Parathyroid adenoma (tissue), 2 donors: ENCODE measurements at regions not wholly inside any gene's neighbourhood (a gene's known extent, or its start where the extent isn't known, plus 50 kb on each side); places are given as distances from the start of the nearest gene placed in this dataset.

Experiments
- H2AFZ ChIP-seq: fragments of 300-600 bp; sonication (generic); one replicate; pipeline ENCODE4 v1.7.0; 2017; ENCODE audit warnings: antibody characterized with exemption, mild to moderate bottlenecking
- H3K27ac ChIP-seq: fragments of 300-600 bp; sonication (generic); one replicate; pipeline ENCODE4 v1.7.0; 2017
- H3K27me3 ChIP-seq: fragments of 300-600 bp; sonication (generic); one replicate; pipeline ENCODE4 v1.7.0; 2017; ENCODE audit warnings: low read length; ENCODE audit not compliant: control insufficient read depth, insufficient read depth
- H3K36me3 ChIP-seq: fragments of 300-600 bp; sonication (generic); one replicate; pipeline ENCODE4 v1.7.0; 2017; ENCODE audit warnings: low read length; ENCODE audit not compliant: control insufficient read depth, insufficient read depth
- H3K4me1 ChIP-seq: fragments of 300-600 bp; sonication (generic); one replicate; pipeline ENCODE4 v1.7.0; 2017; ENCODE audit warnings: control low read depth
- H3K4me2 ChIP-seq: fragments of 300-600 bp; sonication (generic); one replicate; pipeline ENCODE4 v1.7.0; 2017; ENCODE audit warnings: low read length
- H3K4me3 ChIP-seq: fragments of 300-600 bp; sonication (generic); one replicate; pipeline ENCODE4 v1.7.0; 2017; ENCODE audit warnings: low read depth, low read length
- H3K79me2 ChIP-seq: fragments of 300-600 bp; sonication (generic); one replicate; pipeline ENCODE4 v1.7.0; 2017; ENCODE audit warnings: control low read depth
- H3K9ac ChIP-seq: fragments of 300-600 bp; sonication (generic); one replicate; pipeline ENCODE4 v1.7.0; 2017; ENCODE audit warnings: mild to moderate bottlenecking
- H3K9me3 ChIP-seq: fragments of 300-600 bp; sonication (generic); one replicate; pipeline ENCODE4 v1.7.0; 2017; ENCODE audit warnings: low read length; ENCODE audit not compliant: control insufficient read depth
- TF ChIP-seq, protein P1 (sequence below): fragments of 300-600 bp; sonication (generic); IDR thresholded peaks from one replicate; pipeline ENCODE4 v1.7.0; 2017; ENCODE audit warnings: antibody characterized with exemption, mild to moderate bottlenecking
- donor health status: primary hyperparathyroidism.

DNA sequence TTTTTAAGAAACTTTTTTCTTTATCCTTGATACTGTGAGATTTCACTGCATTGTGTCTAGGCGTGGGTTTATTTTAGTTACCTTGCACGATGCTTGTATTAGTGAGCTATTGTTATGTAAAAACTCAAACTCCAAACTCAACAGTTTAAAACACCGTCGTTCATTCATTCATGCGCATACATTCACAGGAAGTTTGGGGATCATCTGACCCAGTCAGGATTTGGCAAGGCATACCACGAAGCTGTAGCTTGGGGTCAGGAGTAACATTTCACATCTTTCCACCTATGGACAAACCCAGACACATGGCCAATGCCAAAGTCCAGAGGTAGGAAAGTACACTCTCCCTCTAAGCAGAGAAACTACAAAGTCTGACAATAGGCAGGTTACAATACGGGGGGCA lies 324.6 kb upstream of the CHRM3 start:
- Histone ChIP-seq H3K9ac (no peak overlapping the region), H3K27ac (no peak overlapping the region), H3K9me3 (no peaks in the 10 kb centered on the region), H3K4me1 (no peaks in the 10 kb centered on the region), H3K79me2 (no peaks in the 10 kb centered on the region), H2AFZ (no peak overlapping the region), H3K27me3 (no peaks in the 10 kb centered on the region), H3K36me3 (no peaks in the 10 kb centered on the region), H3K4me3 (no peak overlapping the region), H3K4me2 (no peak overlapping the region)
- TF ChIP-seq, protein P1, sequence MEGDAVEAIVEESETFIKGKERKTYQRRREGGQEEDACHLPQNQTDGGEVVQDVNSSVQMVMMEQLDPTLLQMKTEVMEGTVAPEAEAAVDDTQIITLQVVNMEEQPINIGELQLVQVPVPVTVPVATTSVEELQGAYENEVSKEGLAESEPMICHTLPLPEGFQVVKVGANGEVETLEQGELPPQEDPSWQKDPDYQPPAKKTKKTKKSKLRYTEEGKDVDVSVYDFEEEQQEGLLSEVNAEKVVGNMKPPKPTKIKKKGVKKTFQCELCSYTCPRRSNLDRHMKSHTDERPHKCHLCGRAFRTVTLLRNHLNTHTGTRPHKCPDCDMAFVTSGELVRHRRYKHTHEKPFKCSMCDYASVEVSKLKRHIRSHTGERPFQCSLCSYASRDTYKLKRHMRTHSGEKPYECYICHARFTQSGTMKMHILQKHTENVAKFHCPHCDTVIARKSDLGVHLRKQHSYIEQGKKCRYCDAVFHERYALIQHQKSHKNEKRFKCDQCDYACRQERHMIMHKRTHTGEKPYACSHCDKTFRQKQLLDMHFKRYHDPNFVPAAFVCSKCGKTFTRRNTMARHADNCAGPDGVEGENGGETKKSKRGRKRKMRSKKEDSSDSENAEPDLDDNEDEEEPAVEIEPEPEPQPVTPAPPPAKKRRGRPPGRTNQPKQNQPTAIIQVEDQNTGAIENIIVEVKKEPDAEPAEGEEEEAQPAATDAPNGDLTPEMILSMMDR: no peak

DNA sequence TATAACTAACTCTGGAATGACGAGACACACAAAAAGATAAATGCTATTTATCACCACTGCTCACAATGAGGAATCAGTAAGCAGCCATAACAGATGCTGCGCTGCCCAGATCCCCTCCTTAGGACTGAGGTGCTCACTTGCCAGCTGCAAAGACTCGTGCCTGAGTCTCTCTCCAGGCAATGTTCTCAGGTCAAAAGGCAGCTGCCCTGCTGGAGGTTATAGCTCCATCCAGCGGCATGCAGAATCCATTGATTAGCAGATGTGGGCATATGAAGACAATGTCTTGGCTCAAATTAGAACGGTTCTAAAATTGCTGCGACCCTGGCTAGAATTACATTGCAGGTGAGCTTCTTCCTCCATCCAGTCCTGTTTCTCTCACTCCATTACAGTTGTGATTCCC lies 328.2 kb upstream of the CHRM3 start:
- Histone ChIP-seq H3K9me3 (no peaks in the 10 kb centered on the region), H3K36me3 (no peaks in the 10 kb centered on the region), H3K27ac (no peak overlapping the region), H3K4me2 (no peak overlapping the region), H3K4me3 (no peak overlapping the region), H3K4me1 (no peaks in the 10 kb centered on the region), H3K9ac (no peak overlapping the region), H3K27me3 (no peaks in the 10 kb centered on the region), H2AFZ (no peak overlapping the region), H3K79me2 (no peaks in the 10 kb centered on the region)
- TF ChIP-seq, protein P1: no peak

DNA sequence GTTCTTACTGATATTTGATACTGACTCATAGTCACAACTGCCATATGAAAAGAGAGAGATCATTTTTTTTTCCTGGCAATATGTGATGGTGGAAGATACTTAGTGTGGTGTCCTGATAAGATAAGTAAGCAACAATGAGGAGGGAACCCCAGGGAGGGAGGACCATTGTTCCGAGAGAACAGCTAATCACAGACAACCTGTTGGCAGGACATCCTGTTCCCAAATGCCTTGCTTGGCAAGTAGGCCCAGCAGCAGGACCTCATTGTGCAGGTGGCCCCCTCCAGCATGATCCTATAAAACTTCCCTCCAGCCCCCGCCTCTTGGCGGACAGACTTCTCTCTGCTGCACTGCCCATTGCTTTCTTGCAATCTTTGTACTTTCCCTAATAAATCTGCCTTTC lies 329.4 kb upstream of the CHRM3 start:
- H3K4me2 ChIP-seq: no peak overlapping the region
- no peak overlapping the region for H3K4me3 ChIP-seq
- no peaks in the 10 kb centered on the region for H3K36me3 ChIP-seq
- H2AFZ ChIP-seq: no peak overlapping the region
- no peaks in the 10 kb centered on the region for H3K9me3 ChIP-seq
- H3K9ac ChIP-seq: no peak overlapping the region
- TF ChIP-seq, protein P1: no peak
- H3K27ac ChIP-seq: no peak overlapping the region
- no peaks in the 10 kb centered on the region for H3K27me3 ChIP-seq
- no peaks in the 10 kb centered on the region for H3K79me2 ChIP-seq
- no peaks in the 10 kb centered on the region for H3K4me1 ChIP-seq

DNA sequence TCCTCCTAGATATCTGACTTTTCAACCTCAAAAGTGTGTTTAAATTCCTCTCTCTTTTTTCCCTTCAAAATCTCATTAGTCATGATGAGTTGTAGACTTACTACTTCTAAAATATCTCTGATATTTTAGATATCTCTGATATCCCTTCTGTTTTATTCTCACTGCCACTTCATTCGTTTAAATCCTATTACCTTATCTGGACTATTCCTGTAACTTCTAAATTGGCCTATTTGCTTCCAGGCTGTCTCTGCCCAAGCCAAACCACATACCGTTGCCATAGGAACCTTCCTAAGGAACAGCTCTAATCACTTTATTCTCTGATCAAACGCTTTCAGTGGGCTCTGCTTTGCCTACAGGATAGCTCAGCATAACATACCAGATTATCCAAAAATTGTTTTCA lies 333.1 kb upstream of the CHRM3 start:
- H3K36me3 ChIP-seq: no peaks in the 10 kb centered on the region
- no peak overlapping the region for H3K4me3 ChIP-seq
- no peaks in the 10 kb centered on the region for H3K27me3 ChIP-seq
- H2AFZ ChIP-seq: no peak overlapping the region
- no peak overlapping the region for H3K27ac ChIP-seq
- H3K4me2 ChIP-seq: no peak overlapping the region
- TF ChIP-seq, protein P1: no peak
- H3K4me1 ChIP-seq: no peaks in the 10 kb centered on the region
- no peaks in the 10 kb centered on the region for H3K9me3 ChIP-seq
- H3K79me2 ChIP-seq: no peaks in the 10 kb centered on the region
- H3K9ac ChIP-seq: no peak overlapping the region

DNA sequence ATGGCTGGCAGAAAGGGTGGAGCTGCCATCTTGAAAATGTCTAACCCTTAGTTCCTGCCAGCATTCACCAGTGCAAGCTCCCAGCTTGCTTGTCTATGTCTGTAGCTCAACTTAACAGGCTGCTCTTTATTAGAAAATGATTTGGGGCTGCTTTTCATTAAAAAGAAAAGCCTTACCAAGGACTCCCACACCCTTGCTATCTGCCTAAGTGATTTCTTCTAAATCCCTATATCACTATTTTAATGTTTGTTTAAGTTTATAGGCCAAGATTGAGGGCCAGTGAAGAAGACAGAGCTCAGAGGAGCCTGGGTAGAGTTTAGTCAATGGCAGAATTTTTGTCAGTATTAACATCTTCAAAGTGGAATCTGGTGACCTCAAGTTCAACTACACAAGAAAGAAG lies 336.8 kb upstream of the CHRM3 start:
- TF ChIP-seq, protein P1: no peak
- Histone ChIP-seq H3K4me1 (no peaks in the 10 kb centered on the region), H3K4me2 (no peak overlapping the region)

More for the DNA sequence above, 336.8 kb upstream of the CHRM3 start:
- no peak overlapping the region for H3K4me3 ChIP-seq
- H3K9me3 ChIP-seq: no peaks in the 10 kb centered on the region
- H3K27ac ChIP-seq: no peak overlapping the region
- H3K27me3 ChIP-seq: no peaks in the 10 kb centered on the region
- H3K36me3 ChIP-seq: no peaks in the 10 kb centered on the region
- H2AFZ ChIP-seq: no peak overlapping the region
- H3K9ac ChIP-seq: no peak overlapping the region
- H3K79me2 ChIP-seq: no peaks in the 10 kb centered on the region
